ENCODE measurements at regions not wholly inside any gene's neighbourhood (a gene's known extent, or its start where the extent isn't known, plus 50 kb on each side); places are given as distances from the start of the nearest gene placed in this dataset.
"Not testable (repeated sequence)": the region's sequence is repeated elsewhere in the genome, so short reads cannot be mapped to it uniquely, and the experiment has no call there.

DNA sequence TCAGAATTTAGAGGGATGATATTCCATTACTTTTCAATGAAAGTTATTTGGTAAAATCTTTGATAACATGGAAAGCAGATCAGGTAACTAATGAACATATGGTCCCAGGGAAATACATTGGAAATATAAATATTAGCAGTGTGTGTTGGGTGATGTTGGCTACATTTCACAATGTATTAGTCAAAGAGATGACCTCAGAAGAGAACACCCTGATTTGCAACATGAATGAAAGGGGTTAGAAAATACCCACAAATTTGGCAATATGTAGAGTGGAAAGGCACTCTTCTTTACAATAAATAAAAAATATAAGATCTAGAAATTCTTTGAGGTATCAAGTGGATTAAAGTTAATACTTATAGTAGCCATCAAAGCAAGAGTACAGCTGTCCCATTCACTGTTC, 606.7 kb downstream of the PSAT1 start:
- Histone ChIP-seq H3K9me3 (no peaks in the 10 kb centered on the region), H3K4me1 (no peaks in the 10 kb centered on the region), H3K27me3 (no peaks in the 10 kb centered on the region), H3K36me3 (no peaks in the 10 kb centered on the region), H3K4me3 (no peak overlapping the region), H3K27ac (no peak overlapping the region)
- DNase-seq = no peak
- intact Hi-C loops (cut with DNase I; ENCODE audit: low total_unique reads) = no loop called here
- TF ChIP-seq, protein P1, sequence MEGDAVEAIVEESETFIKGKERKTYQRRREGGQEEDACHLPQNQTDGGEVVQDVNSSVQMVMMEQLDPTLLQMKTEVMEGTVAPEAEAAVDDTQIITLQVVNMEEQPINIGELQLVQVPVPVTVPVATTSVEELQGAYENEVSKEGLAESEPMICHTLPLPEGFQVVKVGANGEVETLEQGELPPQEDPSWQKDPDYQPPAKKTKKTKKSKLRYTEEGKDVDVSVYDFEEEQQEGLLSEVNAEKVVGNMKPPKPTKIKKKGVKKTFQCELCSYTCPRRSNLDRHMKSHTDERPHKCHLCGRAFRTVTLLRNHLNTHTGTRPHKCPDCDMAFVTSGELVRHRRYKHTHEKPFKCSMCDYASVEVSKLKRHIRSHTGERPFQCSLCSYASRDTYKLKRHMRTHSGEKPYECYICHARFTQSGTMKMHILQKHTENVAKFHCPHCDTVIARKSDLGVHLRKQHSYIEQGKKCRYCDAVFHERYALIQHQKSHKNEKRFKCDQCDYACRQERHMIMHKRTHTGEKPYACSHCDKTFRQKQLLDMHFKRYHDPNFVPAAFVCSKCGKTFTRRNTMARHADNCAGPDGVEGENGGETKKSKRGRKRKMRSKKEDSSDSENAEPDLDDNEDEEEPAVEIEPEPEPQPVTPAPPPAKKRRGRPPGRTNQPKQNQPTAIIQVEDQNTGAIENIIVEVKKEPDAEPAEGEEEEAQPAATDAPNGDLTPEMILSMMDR (IDR thresholded peaks at IDR 0.05) = no peak
- TF ChIP-seq POLR2A (IDR thresholded peaks at IDR 0.05) = no peak

DNA sequence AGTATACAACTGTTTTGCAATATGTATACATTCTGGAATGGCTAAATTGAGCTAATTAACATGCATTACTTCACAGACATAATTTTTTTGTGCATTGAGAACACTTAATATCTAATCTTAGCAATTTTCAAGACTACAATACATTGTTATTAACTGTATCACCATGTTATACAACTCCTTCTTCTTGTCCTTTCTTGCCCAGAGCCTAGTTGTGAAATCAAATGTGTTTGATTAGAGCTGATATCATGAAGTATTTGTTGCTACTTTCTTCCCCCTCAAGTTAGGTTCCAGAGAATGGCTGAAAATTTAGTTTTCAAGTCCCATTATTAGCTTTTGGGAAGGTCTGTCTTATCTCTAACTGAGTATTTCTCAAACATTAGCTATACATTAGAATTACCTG, 607.8 kb downstream of the PSAT1 start:
- intact Hi-C loops (cut with DNase I; ENCODE audit: low total_unique reads) = no loop called here
- H3K4me3 ChIP-seq = no peak overlapping the region
- no peak for DNase-seq
- no peaks in the 10 kb centered on the region for H3K27me3 ChIP-seq
- H3K36me3 ChIP-seq = no peaks in the 10 kb centered on the region
- no peaks in the 10 kb centered on the region for H3K9me3 ChIP-seq
- H3K4me1 ChIP-seq = no peaks in the 10 kb centered on the region
- TF ChIP-seq, protein P1 (IDR thresholded peaks at IDR 0.05) = no peak
- TF ChIP-seq POLR2A (IDR thresholded peaks at IDR 0.05) = no peak
- H3K27ac ChIP-seq = no peak overlapping the region

DNA sequence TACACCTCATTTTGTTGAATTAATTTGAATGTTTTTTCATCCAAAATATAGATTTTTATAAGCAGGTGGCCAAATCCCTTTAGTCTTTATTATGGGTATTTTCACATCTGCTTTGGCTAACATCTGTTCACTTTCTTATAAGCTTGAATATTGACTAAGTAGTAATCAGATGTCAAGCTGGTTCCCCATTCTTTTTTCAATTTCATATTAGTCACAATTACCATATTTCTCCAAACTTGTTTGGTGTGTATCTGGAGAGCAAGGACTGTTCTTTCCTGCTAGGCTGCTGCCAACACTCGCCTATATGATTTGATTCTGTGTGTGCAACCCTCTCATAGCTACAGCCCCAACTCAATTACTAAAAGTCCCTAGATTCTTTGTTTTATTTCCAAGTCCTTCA, 608.5 kb downstream of the PSAT1 start:
- no peaks in the 10 kb centered on the region for H3K9me3 ChIP-seq
- no peaks in the 10 kb centered on the region for H3K27me3 ChIP-seq
- H3K36me3 ChIP-seq = no peaks in the 10 kb centered on the region
- no peaks in the 10 kb centered on the region for H3K4me1 ChIP-seq
- no peak overlapping the region for H3K27ac ChIP-seq
- TF ChIP-seq POLR2A (IDR thresholded peaks at IDR 0.05) = no peak
- TF ChIP-seq, protein P1 (IDR thresholded peaks at IDR 0.05) = no peak
- no peak overlapping the region for H3K4me3 ChIP-seq
- intact Hi-C loops (cut with DNase I; ENCODE audit: low total_unique reads) = no loop called here
- no peak for DNase-seq

DNA sequence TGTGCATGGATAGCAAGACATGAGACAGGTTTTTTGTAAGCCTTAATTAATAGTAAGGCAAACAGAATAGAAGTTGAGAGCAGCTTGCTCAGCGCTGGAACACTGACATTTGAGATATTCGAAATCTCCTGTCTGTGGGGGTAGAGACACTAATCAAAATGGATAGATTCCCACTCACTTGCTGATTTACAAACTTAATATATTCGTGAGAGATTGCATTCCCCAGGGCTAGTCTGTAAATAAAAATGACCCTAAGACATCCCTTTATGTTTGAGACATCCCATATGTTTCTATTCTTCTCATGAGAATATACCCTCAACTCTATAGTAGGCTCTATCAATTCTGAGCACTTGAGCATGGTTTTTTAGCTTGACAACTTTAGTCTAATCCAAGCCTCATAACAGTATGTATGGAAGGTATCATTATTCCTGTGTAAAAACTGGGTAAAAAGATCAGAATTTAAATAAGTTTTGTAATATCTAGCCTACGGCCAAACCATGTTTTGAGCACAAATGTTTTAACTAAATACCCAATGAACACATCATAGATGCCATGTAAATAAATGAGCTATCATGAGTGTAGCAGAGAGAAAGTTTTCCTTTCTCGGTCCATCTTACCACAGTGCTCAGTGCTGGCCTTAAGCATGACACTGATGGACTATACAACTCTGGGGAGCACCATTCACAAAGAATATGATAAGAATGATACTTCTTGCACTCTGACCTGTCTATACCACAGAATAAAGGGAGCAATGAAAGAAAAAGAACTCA, 609.2 kb downstream of the PSAT1 start:
- DNase-seq = no peak
- intact Hi-C loops (cut with DNase I; ENCODE audit: low total_unique reads) = no loop called here
- Histone ChIP-seq H3K36me3 (no peaks in the 10 kb centered on the region), H3K4me3 (no peak overlapping the region), H3K27me3 (no peaks in the 10 kb centered on the region), H3K27ac (no peak overlapping the region), H3K9me3 (no peaks in the 10 kb centered on the region), H3K4me1 (no peaks in the 10 kb centered on the region)
- TF ChIP-seq, protein P1 (IDR thresholded peaks at IDR 0.05) = no peak
- no peak for TF ChIP-seq POLR2A (IDR thresholded peaks at IDR 0.05)

DNA sequence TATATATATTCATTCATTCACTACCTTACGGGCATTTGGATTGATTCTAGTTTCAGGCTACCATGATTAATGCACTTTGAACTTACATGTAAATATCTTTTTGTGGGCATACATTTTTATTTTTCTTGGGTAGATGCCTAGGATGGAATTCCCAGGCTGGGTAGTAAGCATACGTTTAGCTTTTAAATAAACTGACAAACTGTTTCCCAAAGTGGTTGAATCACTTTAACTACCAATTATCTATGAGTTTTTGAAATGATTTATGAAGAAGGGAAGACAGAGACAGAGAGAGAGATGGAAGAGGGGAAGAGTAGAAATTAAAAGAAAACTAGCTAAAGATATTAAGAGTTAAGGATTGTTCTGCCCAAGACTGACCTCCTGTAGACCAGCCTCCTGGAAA, 612.6 kb downstream of the PSAT1 start:
- H3K36me3 ChIP-seq = no peaks in the 10 kb centered on the region
- H3K4me3 ChIP-seq = no peak overlapping the region
- no peak for TF ChIP-seq POLR2A (IDR thresholded peaks at IDR 0.05)
- TF ChIP-seq, protein P1 (IDR thresholded peaks at IDR 0.05) = no peak
- no peak for DNase-seq
- intact Hi-C loops (cut with DNase I; ENCODE audit: low total_unique reads) = no loop called here
- H3K4me1 ChIP-seq = no peaks in the 10 kb centered on the region
- no peaks in the 10 kb centered on the region for H3K27me3 ChIP-seq
- H3K9me3 ChIP-seq = no peaks in the 10 kb centered on the region
- H3K27ac ChIP-seq = no peak overlapping the region

DNA sequence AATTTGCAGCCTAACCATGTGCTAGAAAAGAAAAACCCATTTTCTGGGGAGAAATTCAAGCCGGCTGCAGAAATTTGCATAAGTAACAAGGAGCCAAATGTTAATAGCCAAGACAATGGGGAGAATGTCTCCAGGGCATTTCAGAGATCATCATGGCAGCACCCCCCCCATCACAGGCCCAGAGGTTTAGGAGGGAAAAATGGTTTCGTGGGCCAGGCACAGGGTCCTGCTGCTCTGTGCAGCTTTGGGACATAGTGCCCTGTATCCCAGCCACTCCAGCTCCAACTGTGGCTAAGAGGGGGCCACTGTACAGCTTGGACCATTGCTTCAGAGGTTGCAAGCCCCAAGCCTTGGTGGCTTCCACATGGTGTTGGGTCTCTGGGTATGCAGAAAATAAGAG, 620.0 kb downstream of the PSAT1 start:
- intact Hi-C loops (cut with DNase I; ENCODE audit: low total_unique reads); DNase-seq; H3K4me3 ChIP-seq; H3K36me3 ChIP-seq; H3K27ac ChIP-seq; H3K9me3 ChIP-seq; H3K4me1 ChIP-seq; H3K27me3 ChIP-seq: not testable (repeated sequence)

Measured in uterus (tissue), 3 donors.